Peyer's patch (tissue), 4 donors: ENCODE measurements at regions not wholly inside any gene's neighbourhood (a gene's known extent, or its start where the extent isn't known, plus 50 kb on each side); places are given as distances from the start of the nearest gene placed in this dataset.

Experiments
- POLR2A ChIP-seq, 2 donors: fragments of 450-650 bp; IDR thresholded peaks; one replicate each; pipeline ENCODE4 v1.5.1; 2017; ENCODE audit warnings: antibody characterized with exemption in 2 of 2, mild to moderate bottlenecking in 2 of 2, moderate library complexity in 2 of 2
- TF ChIP-seq, protein P1 (sequence below), 6 experiments: fragments of 450-650 bp in 4 of 6; fragments of 200-600 bp in 2 of 6; sonication (generic) in 1 of 6; IDR thresholded peaks; one replicate each; pipeline ENCODE4 v1.5.1; 2017 to 2019; ENCODE audit warnings: antibody characterized with exemption in 6 of 6, mild to moderate bottlenecking in 3 of 6, moderate library complexity in 1 of 6

DNA sequence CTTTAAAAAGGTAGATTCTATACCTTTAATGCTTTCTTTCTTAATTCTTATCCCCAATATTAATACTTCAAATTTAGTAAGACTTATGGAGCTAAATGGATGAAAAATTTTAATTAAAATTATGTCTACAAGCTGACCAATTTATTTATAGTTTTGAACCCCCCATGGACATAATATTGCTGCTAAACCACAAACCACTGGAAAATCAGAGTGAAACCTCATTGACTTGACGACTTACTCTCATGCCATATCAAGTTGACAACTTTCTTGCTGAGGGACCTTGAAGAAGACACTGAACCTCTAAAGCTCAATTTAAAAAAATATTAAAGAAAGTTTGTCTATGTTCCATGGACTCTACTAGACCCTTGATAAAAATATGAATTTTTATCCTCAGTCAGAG, 653.7 kb downstream of the TLE1 start:
- TF ChIP-seq POLR2A (IDR thresholded peaks at IDR 0.05): no peak
- TF ChIP-seq, protein P1, sequence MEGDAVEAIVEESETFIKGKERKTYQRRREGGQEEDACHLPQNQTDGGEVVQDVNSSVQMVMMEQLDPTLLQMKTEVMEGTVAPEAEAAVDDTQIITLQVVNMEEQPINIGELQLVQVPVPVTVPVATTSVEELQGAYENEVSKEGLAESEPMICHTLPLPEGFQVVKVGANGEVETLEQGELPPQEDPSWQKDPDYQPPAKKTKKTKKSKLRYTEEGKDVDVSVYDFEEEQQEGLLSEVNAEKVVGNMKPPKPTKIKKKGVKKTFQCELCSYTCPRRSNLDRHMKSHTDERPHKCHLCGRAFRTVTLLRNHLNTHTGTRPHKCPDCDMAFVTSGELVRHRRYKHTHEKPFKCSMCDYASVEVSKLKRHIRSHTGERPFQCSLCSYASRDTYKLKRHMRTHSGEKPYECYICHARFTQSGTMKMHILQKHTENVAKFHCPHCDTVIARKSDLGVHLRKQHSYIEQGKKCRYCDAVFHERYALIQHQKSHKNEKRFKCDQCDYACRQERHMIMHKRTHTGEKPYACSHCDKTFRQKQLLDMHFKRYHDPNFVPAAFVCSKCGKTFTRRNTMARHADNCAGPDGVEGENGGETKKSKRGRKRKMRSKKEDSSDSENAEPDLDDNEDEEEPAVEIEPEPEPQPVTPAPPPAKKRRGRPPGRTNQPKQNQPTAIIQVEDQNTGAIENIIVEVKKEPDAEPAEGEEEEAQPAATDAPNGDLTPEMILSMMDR (IDR thresholded peaks at IDR 0.05): no peak
